Erythroblast (primary cell): ENCODE measurements at regions not wholly inside any gene's neighbourhood (a gene's known extent, or its start where the extent isn't known, plus 50 kb on each side); places are given as distances from the start of the nearest gene placed in this dataset.

Experiments
- GATA1 ChIP-seq: IDR thresholded peaks from 2 replicates; pipeline ENCODE4 v1.6.1; 2011; ENCODE audit warnings: low read depth, mild to moderate bottlenecking, control low read depth, low read length, moderate library complexity
- POLR2A ChIP-seq: IDR thresholded peaks from 2 replicates; pipeline ENCODE4 v1.6.1; 2011; ENCODE audit warnings: mild to moderate bottlenecking, low read length

GRCh38 chr2:181188605-181189004 lies 208.2 kb downstream of the UBE2E3 start:
- no peak for TF ChIP-seq POLR2A
- no peak for TF ChIP-seq GATA1
